ENCODE measurements at regions not wholly inside any gene's neighbourhood (a gene's known extent, or its start where the extent isn't known, plus 50 kb on each side); places are given as distances from the start of the nearest gene placed in this dataset.

DNA sequence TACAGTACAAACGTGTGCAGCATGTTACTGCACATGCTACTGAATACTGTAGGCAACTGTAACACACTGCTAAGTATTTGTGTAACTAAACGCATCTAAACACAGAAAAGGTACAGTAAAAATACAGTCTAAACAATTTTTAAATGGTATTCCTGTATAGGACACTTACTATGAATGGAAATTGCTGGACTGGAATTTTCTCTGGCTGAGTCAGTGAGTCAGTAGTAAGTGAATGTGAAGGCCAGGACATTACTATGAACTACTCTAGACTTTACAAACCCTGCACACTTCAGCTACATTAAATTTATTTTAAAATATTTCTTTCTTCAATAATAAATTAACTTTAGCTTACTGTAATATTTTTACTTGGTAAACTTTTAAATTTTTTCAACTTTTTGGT lies 225.0 kb upstream of the TENT5A start:
- intact Hi-C loops (cut with DNase I): no loop called here
- no peaks in the 10 kb centered on the region for H3K27me3 ChIP-seq (replicated peaks; ENCODE audit: insufficient read depth)
- WGBS: 84% methylated on average over 2 of the region's 2 CpGs

GRCh38 chr6:81969814-81970213 lies 217.3 kb upstream of the TENT5A start:
- Histone ChIP-seq H3K4me1 (replicated peaks) (no peaks in the 10 kb centered on the region), H3K27ac (no peak overlapping the region), H3K4me3 (no peak overlapping the region), H3K36me3 (no peaks in the 10 kb centered on the region), H3K9me3 (no peaks in the 10 kb centered on the region), H3K27me3 (replicated peaks; ENCODE audit: insufficient read depth) (no peaks in the 10 kb centered on the region)
- 82% methylated on average over 16 of the region's 16 CpGs for WGBS
- no peak for DNase-seq (ENCODE audit: low spot score)
- intact Hi-C loops (cut with DNase I): no loop called here
- TF ChIP-seq POLR2A (IDR thresholded peaks at IDR 0.05) (no peak), CTCF (IDR thresholded peaks at IDR 0.05) (no peak), POLR2AphosphoS5 (IDR thresholded peaks at IDR 0.05) (no peak)

More for the DNA sequence above, 225.0 kb upstream of the TENT5A start:
- H3K27ac ChIP-seq: no peak overlapping the region
- no peak overlapping the region for H3K4me3 ChIP-seq
- DNase-seq (ENCODE audit: low spot score): no peak
- TF ChIP-seq POLR2A (IDR thresholded peaks at IDR 0.05) (no peak), CTCF (IDR thresholded peaks at IDR 0.05) (no peak), POLR2AphosphoS5 (IDR thresholded peaks at IDR 0.05) (no peak)
- no peaks in the 10 kb centered on the region for H3K4me1 ChIP-seq (replicated peaks)
- no peaks in the 10 kb centered on the region for H3K9me3 ChIP-seq
- no peaks in the 10 kb centered on the region for H3K36me3 ChIP-seq

DNA sequence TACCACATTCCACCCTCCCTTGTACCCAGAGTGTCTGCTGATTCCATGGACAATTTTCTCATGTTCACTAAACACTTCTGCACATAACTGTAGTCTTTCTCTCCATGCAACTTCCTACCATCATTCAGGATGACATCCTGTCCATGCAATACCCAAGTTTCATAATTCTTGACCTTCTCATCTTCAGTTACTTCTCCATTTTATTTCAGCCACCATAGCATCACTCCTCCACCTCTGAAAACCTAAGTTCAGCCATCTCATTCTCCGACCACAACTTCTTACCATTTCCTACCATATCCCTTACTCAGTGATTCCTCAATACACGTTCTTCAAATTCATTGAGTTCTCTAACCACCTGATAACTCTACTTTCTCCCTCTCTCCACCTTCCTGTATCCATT lies 216.5 kb upstream of the TENT5A start:
- Histone ChIP-seq H3K27ac (no peak overlapping the region), H3K4me3 (no peak overlapping the region), H3K36me3 (no peaks in the 10 kb centered on the region), H3K9me3 (no peaks in the 10 kb centered on the region), H3K27me3 (replicated peaks; ENCODE audit: insufficient read depth) (no peaks in the 10 kb centered on the region), H3K4me1 (replicated peaks) (no peaks in the 10 kb centered on the region)
- DNase-seq (ENCODE audit: low spot score): no peak
- TF ChIP-seq POLR2A (IDR thresholded peaks at IDR 0.05) (no peak), POLR2AphosphoS5 (IDR thresholded peaks at IDR 0.05) (no peak), CTCF (IDR thresholded peaks at IDR 0.05) (no peak)
- intact Hi-C loops (cut with DNase I): no loop called here
- 91% methylated on average over 2 of the region's 2 CpGs for WGBS

DNA sequence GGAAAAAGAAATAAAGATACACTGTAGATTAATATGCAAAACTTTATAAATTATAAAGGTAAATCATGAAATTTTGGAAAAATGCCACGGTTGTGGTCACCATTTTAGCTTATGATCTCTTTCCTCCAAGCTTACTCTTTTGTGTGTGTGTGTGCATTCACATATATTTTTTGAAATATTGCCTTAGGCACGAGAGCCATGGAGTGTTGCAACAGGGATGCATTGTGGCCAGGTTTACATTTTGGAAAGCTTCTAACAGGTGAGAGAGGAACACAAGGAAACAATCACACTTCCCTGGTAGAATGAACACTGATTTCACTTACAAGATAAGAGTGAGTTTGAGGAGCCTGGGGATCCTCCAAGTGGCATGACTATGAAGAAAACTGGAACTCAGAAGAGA lies 214.5 kb upstream of the TENT5A start:
- H3K27me3 ChIP-seq (replicated peaks; ENCODE audit: insufficient read depth): no peaks in the 10 kb centered on the region
- WGBS: 53% methylated on average over 2 of the region's 2 CpGs

GRCh38 chr6:81962198-81962597 lies 209.7 kb upstream of the TENT5A start:
- intact Hi-C loops (cut with DNase I): no loop called here
- H3K4me3 ChIP-seq: no peak overlapping the region
- H3K4me1 ChIP-seq (replicated peaks): no peaks in the 10 kb centered on the region
- WGBS: 70% methylated on average over 3 of the region's 3 CpGs
- no peak for TF ChIP-seq POLR2A (IDR thresholded peaks at IDR 0.05)
- no peak for TF ChIP-seq POLR2AphosphoS5 (IDR thresholded peaks at IDR 0.05)
- TF ChIP-seq CTCF (IDR thresholded peaks at IDR 0.05): no peak
- H3K27me3 ChIP-seq (replicated peaks; ENCODE audit: insufficient read depth): no peaks in the 10 kb centered on the region
- no peak overlapping the region for H3K27ac ChIP-seq
- no peak for DNase-seq (ENCODE audit: low spot score)
- H3K36me3 ChIP-seq: no peaks in the 10 kb centered on the region
- H3K9me3 ChIP-seq: no peaks in the 10 kb centered on the region

More for the DNA sequence above, 214.5 kb upstream of the TENT5A start:
- H3K9me3 ChIP-seq: no peaks in the 10 kb centered on the region
- DNase-seq (ENCODE audit: low spot score): no peak
- intact Hi-C loops (cut with DNase I): no loop called here
- H3K27ac ChIP-seq: no peak overlapping the region
- TF ChIP-seq CTCF (IDR thresholded peaks at IDR 0.05): no peak
- no peaks in the 10 kb centered on the region for H3K36me3 ChIP-seq
- no peak overlapping the region for H3K4me3 ChIP-seq
- no peaks in the 10 kb centered on the region for H3K4me1 ChIP-seq (replicated peaks)

All from prostate gland (tissue), 2 donors.